ENCODE measurements at regions not wholly inside any gene's neighbourhood (a gene's known extent, or its start where the extent isn't known, plus 50 kb on each side); places are given as distances from the start of the nearest gene placed in this dataset.
A peak's percentile ranks its signal among the peaks of the same experiment; 100 is the strongest.

- no peak for DNase-seq
Observed at GRCh38 chr7:115883629-115884028, 146.9 kb downstream of the TFEC start.

GRCh38 chr7:115881476-115881875 lies 149.1 kb downstream of the TFEC start:
- no peak for DNase-seq

GRCh38 chr7:115879171-115879570 lies 151.4 kb downstream of the TFEC start:
- DNase-seq, result no peak

GRCh38 chr7:115869801-115870200 lies 160.8 kb downstream of the TFEC start:
- no peak for DNase-seq

- no peak for DNase-seq
Observed at GRCh38 chr7:115869190-115869589, 161.4 kb downstream of the TFEC start.

DNA sequence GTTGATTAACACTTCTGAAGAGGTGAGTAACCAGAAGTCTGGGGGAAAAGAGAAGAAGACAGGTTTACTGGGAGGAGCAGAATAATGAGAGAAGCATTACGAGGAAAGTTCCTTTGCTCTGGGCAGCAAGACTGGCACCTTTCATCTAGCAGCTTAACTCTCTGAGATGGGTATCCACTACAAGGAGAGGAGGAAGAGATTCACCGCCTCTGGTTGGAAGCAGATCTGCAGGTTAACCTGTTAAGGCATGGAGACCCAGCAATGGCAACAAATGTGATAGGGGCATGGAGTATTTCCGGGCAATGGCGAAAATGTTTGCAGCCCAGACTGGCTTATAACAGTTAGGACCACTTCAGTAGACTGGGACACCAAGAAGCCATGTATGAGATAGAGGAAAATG lies 162.2 kb downstream of the TFEC start:
- no peak for DNase-seq

DNA sequence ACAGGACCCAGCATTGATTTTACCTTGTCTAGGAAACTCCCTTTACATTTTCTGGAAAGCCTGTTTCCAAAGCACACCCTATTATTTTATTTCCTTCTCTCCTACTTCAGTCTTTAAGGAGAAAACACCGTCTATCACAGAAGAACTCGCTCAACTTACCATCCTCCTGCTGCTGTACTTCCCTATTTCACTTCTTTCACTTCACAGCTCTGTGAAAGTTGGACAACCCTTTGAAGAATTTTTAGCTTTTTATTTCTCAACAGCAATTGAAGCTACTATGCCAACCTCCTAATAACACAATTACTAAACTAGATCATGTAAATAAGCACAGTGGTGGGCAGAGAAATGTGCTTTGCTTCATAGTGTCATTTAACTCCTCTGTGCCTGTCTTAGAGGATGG lies 166.5 kb downstream of the TFEC start:
- DNase-seq, result peak; percentile 8

DNA sequence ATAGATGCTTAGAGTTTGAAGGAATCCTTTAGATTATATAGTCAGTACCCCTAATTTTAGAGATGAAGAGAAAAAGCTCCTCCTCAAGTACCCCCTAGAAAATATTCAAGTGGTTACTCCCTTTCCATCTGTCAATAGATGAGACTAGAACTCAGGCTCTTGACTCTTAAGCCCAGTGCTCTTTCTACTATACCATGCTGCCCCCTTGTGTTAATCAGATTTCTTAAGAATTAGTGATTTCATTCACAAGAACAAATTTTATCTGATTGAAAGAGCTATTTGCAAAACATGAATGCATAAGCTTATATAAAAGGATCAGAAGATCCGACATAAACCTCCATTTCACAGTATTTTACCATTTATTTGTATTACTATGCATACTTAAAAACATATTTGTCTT lies 179.3 kb downstream of the TFEC start:
- peak; percentile 70 for DNase-seq

DNA sequence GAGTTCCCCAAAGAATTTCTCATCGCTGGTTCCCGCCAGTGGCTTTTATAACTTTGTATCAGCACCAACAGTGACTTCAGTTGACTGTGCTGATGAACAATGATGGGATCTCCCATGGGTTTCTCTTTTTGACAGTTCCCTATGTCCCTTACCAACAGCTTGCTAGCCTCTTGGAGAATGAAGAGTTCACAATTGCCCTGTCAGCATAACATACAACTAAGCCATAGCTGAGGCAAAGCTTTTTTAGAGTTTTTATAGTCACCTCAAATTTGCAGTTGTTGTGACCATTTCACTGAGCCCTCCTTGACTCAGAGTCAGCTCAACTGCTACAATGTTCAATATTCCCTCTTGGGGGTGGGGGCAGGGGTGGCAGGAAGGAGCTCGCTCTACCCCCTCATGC lies 179.8 kb downstream of the TFEC start:
- DNase-seq, result no peak

GRCh38 chr7:115844857-115845256 lies 185.7 kb downstream of the TFEC start:
- no peak for DNase-seq

DNA sequence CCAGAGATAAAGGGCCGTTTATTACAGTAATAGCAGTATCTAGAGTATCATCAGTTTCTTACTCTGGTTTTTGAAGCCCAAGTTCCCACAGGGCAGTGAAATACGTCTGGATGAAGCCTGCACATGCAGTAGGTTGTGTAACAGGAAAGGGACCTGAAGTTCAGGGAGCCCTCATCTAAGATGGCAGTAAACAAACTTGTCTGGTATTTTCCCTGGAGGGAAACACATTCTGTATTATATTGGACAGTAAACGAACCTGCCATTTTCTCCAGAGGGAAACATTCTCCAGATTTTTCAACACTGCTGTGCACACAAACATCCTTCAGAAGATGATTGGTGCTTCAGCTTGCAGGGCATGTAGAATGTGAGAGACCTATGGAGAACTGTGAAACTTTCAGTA lies 189.9 kb downstream of the TFEC start:
- no peak for DNase-seq

- DNase-seq, result no peak
Observed at GRCh38 chr7:115838829-115839228, 191.7 kb downstream of the TFEC start.

DNA sequence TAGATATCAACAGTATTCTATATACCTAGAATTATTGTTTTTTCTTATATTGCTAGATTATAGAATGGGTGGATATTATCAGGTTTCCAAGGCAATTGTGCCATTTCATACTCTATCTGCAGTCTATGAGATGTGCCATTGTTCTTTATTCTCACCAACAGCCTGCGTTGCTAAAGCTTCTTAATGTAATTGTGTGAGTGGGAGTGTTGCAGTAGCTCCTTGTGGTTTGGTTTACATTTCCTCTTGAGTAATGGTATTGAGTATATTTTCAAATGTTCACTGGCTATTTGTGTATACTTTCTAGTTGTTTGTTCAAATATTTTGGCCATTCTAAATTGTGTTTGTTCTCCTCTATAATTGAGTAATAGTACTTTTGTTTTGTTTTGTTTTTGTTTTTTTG lies 199.2 kb downstream of the TFEC start:
- peak; percentile 28 for DNase-seq

- DNase-seq, result no peak
Observed at GRCh38 chr7:115827305-115828045, 203.1 kb downstream of the TFEC start.

DNA sequence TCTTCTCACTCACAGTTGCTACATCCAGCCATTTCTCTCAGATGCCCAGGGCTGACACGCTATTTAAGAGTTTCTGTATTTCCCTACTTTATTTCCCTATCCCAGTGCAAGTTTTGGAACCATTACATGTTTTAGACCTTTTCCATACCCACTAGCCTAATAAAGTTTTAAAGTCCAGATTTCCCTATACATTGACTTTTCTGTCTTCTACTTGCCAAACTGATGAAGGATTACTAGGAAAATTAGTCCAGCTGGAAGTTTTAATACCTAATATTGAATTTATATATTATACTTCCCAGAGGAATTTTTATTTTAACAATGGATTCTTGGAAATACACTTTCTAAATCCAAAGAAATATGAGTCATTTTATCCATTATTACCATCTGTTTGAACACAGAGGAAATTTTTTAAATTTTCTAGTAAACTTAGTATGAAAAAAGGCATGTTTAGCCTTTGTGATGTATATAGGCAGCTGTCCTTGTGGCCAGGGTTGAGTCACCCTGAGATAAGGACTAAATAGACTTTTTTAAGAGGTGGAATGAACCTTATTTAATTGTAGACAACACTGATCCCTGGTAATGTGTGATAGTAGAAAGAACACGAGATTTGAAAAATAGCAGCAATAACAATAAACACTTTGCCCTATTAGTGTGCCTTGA lies 205.0 kb downstream of the TFEC start:
- no peak for DNase-seq

- no peak for DNase-seq
Observed at GRCh38 chr7:115822801-115823200, 207.8 kb downstream of the TFEC start.

DNA sequence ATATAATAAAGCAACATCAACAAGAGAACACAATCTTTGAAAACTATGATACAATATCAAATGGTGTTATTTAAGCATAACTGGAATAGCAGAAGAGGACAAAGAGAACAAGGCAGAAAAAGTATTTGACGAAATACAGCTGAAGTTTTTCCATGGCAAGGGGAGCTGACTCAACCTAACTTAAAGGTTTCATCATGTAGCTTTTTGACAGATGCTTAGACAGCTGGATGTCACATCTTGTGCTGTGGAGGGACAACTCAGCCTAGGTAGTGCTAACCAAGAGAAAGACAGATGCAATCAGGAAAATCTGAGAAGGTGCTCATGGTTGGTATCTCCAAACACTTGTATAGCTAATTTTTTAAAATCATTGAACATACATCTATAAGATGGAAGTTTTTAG lies 208.2 kb downstream of the TFEC start:
- DNase-seq, result no peak

GRCh38 chr7:115816318-115816974 lies 214.1 kb downstream of the TFEC start:
- DNase-seq, result no peak

DNA sequence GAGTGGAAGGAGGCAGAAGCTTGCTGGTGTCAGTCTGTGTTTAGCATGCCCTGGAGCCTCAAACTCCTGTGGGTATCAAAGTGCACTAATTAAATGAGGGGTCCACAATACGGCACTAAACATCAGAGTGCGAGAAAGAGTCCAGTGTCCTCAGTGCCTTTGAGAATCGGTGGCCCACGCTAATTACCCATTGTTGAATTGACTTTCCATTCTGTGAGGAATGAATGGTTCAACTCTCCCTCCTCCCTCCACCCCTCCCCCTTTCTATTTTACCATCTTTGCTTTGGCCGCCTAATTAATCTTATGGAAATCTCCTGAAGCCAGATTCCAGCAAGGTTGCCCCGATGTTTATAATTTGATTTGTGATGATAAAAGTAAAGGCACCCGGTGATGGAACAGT lies 217.8 kb downstream of the TFEC start:
- DNase-seq, result no peak

- DNase-seq, result no peak
Observed at GRCh38 chr7:115805458-115805857, 225.1 kb downstream of the TFEC start.

DNA sequence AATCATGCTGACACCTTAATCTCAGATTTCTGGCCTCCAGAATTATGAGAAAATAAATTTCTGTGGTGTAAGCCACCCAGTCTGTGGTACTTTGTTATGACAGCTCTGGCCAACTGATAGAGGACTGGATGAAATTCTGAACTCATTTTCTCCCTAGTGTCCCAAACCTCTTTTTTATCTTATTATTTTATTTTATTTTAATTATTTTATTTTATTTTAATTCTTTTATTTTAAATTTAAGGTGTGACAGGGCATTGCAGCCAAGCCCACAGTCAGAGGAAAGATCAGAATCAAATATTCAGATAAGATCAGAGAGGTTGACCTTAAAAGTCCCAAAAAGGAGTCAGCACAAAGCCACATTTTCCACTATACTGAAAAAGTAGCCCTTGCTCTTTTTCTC lies 228.1 kb downstream of the TFEC start:
- DNase-seq, result no peak

- DNase-seq, result no peak
Observed at GRCh38 chr7:115799430-115799829, 231.1 kb downstream of the TFEC start.

- no peak for DNase-seq
Observed at GRCh38 chr7:115793958-115794702, 236.4 kb downstream of the TFEC start.

GRCh38 chr7:115789901-115790300 lies 240.7 kb downstream of the TFEC start:
- DNase-seq, result no peak

Data from hematopoietic multipotent progenitor cell treated with erythropoietin and hydrocortisone succinate and interleukin-3 and kit ligand, for 4 days (in vitro differentiated cells).